ENCODE measurements at regions not wholly inside any gene's neighbourhood (a gene's known extent, or its start where the extent isn't known, plus 50 kb on each side); places are given as distances from the start of the nearest gene placed in this dataset.

- Histone ChIP-seq H3K79me2 (ENCODE audit: insufficient read depth, low read length) (no peaks in the 10 kb centered on the region), H3T11ph (ENCODE audit: low read length) (no peak overlapping the region), H4K20me1 (ENCODE audit: control insufficient read depth, insufficient read depth, insufficient read length) (no peaks in the 10 kb centered on the region), H2BK12ac (ENCODE audit: insufficient read length, low read depth, low read length) (no peak overlapping the region), H2BK5ac (ENCODE audit: insufficient read length, low read length) (no peak overlapping the region), H4K5ac (ENCODE audit: insufficient read length, low read depth, low read length) (no peak overlapping the region), H4K8ac (replicated peaks; ENCODE audit: insufficient read length, low read depth, low read length) (no peak overlapping the region), H3K18ac (ENCODE audit: insufficient read length, low read depth, low read length) (no peak overlapping the region), H2AK5ac (ENCODE audit: insufficient read length, low read length) (no peak overlapping the region), H3K27ac (ENCODE audit: insufficient read length, low read depth, low read length) (no peak overlapping the region), H2AFZ (ENCODE audit: low read length) (no peak overlapping the region), H3K4me2 (ENCODE audit: insufficient read depth, insufficient read length, low read length) (no peak overlapping the region), H3K27me3 (ENCODE audit: insufficient read depth, low read length) (no peaks in the 10 kb centered on the region), H3K23ac (ENCODE audit: insufficient read length, low read depth, low read length) (no peak overlapping the region), H3K9me3 (ENCODE audit: control insufficient read depth, low read depth, low read length) (no peaks in the 10 kb centered on the region), H3K79me1 (ENCODE audit: insufficient read depth, low read depth, low read length, poor library complexity, severe bottlenecking) (no peaks in the 10 kb centered on the region), H3K9ac (ENCODE audit: extremely low read depth, insufficient read length, low read length) (no peak overlapping the region), H4K91ac (ENCODE audit: insufficient read length, low read depth, low read length) (no peak overlapping the region), H3K4ac (ENCODE audit: low read depth, low read length) (no peak overlapping the region), H3K4me1 (ENCODE audit: insufficient read depth, low read length) (no peaks in the 10 kb centered on the region), H3K56ac (ENCODE audit: insufficient read length, low read depth, low read length) (no peak overlapping the region), H3K14ac (ENCODE audit: insufficient read depth, low read length) (no peak overlapping the region), H2BK120ac (ENCODE audit: low read depth, low read length, poor library complexity, severe bottlenecking) (no peak overlapping the region), H2BK15ac (ENCODE audit: low read depth, low read length) (no peak overlapping the region), H2BK20ac (ENCODE audit: low read depth, low read length, poor library complexity, severe bottlenecking) (no peak overlapping the region), H3K23me2 (ENCODE audit: insufficient read length, low read depth, low read length, poor library complexity, severe bottlenecking) (no peaks in the 10 kb centered on the region)
- DNase-seq = no peak
- Mint-ChIP-seq H3K27ac (no peak overlapping the region), H3K27me3 (ENCODE audit: low read depth) (no peaks in the 10 kb centered on the region), H3K4me1 (no peaks in the 10 kb centered on the region), H3K4me3 (no peak overlapping the region), H3K9me3 (peaks cover 6 to 7% of the 10 kb centered on the region in 2 experiments; a peak in 4 of 5 replicates), H3K36me3 (ENCODE audit: insufficient read depth in 1 of 3, low read depth in 3 of 3) (peaks cover 0 to 6% (median 6%) of the 10 kb centered on the region in 3 experiments; a peak in 6 of 7 replicates)
- no peak for TF ChIP-seq CTCF (conservative IDR thresholded peaks at IDR 0.05)
Observed at GRCh38 chr1:106378261-106378660, 678.2 kb upstream of the PRMT6 start.

Data from H9 (cell line).